ENCODE measurements at regions not wholly inside any gene's neighbourhood (a gene's known extent, or its start where the extent isn't known, plus 50 kb on each side); places are given as distances from the start of the nearest gene placed in this dataset.

DNA sequence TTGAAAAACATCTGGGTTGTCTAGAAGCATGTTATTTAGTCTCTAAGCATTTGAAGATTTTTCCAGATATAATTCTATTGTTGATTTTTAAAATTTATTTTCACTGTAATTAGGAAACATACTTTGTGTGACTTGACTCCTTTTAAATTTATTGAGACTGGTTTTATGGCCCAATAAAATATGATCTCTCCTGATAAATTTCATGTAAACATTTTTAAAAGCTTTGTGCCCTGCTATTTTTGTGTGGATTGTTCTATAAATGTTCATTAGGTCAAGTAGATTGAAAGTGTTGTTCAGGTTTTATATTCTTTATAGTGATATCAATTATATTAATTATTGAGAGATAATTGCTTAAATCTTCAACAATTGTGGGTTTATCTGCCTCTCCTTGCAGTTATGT is 105.4 kb downstream of the RFX6 start:
- no peak for TF ChIP-seq POLR2A (IDR thresholded peaks at IDR 0.05)
- TF ChIP-seq, protein P1, sequence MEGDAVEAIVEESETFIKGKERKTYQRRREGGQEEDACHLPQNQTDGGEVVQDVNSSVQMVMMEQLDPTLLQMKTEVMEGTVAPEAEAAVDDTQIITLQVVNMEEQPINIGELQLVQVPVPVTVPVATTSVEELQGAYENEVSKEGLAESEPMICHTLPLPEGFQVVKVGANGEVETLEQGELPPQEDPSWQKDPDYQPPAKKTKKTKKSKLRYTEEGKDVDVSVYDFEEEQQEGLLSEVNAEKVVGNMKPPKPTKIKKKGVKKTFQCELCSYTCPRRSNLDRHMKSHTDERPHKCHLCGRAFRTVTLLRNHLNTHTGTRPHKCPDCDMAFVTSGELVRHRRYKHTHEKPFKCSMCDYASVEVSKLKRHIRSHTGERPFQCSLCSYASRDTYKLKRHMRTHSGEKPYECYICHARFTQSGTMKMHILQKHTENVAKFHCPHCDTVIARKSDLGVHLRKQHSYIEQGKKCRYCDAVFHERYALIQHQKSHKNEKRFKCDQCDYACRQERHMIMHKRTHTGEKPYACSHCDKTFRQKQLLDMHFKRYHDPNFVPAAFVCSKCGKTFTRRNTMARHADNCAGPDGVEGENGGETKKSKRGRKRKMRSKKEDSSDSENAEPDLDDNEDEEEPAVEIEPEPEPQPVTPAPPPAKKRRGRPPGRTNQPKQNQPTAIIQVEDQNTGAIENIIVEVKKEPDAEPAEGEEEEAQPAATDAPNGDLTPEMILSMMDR (IDR thresholded peaks at IDR 0.05) = no peak
- intact Hi-C loops (cut with DNase I; ENCODE audit: low total_unique reads) = no loop called here
- DNase-seq (ENCODE audit: low spot score in 2 of 2) = no peak
- H3K4me3 ChIP-seq (ENCODE audit: low read depth, poor library complexity, severe bottlenecking) = no peak overlapping the region

DNA sequence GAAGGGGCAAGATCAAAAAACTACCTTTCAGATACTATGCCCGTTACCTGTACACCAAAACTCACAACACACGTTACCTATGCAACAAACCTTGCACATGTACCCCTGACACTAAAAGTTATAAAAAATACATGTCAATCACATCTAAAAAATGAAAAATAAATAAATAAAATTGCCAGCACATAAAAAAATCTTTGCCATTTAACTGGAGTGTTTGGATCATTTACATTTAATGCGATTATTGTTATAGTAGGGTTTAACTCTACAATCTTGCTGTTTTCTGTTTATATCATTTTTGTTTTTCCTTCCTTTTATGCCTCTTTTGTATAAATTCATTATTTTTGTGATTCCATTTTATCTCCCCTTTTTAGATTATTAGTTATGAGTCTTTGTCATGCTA is 106.3 kb downstream of the RFX6 start:
- intact Hi-C loops (cut with DNase I; ENCODE audit: low total_unique reads) = no loop called here
- TF ChIP-seq, protein P1 (IDR thresholded peaks at IDR 0.05) = no peak
- no peak for TF ChIP-seq POLR2A (IDR thresholded peaks at IDR 0.05)
- no peak overlapping the region for H3K4me3 ChIP-seq (ENCODE audit: low read depth, poor library complexity, severe bottlenecking)
- DNase-seq (ENCODE audit: low spot score in 2 of 2) = no peak
- WGBS, 2 donors = 88 to 90% methylated on average over 3 of the region's 3 CpGs

DNA sequence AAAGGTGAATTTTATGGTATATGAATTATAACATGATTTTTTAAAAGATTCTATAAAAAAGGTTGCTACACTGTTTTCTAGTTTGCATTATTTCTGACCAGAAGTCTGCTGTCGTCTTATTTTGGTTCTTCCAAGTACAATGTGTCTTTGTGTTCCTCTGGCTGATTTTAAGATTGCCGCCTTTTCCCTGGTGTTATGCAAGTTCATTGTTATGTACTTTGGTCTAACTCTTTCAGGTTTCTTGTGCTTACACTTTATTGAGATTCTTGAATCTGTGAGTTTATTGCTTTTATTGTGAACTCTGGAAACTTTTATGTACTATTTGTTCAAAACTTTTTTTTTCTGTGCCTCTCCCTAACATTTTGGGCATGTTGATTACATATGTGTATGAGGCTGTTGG is 109.8 kb downstream of the RFX6 start:
- TF ChIP-seq, protein P1 (IDR thresholded peaks at IDR 0.05) = no peak
- TF ChIP-seq POLR2A (IDR thresholded peaks at IDR 0.05) = no peak
- WGBS, 2 donors = 59 to 63% methylated on average over 2 of the region's 2 CpGs
- intact Hi-C loops (cut with DNase I; ENCODE audit: low total_unique reads) = no loop called here
- DNase-seq (ENCODE audit: low spot score in 2 of 2) = no peak
- H3K4me3 ChIP-seq (ENCODE audit: low read depth, poor library complexity, severe bottlenecking) = no peak overlapping the region

DNA sequence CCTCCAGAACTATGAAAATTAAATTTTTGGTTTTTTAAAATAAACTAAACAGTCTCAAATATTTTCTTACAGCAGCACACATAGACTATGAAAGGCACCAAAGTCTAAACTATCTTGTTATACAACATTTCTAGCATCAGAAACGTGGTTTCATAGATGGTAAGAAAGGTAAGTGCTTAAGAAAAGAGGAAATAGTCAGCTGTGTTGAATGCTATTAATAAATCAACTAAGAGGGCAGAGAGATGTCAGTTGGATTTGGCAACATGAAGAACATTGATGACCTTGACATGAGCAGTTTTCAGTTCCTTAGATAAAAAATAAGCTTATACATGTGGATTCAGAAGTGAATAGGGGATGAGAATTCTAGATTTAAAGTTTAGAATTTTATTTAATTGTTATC is 113.6 kb downstream of the RFX6 start:
- no peak overlapping the region for H3K4me3 ChIP-seq (ENCODE audit: low read depth, poor library complexity, severe bottlenecking)
- TF ChIP-seq, protein P1 (IDR thresholded peaks at IDR 0.05) = no peak
- no peak for TF ChIP-seq POLR2A (IDR thresholded peaks at IDR 0.05)
- intact Hi-C loops (cut with DNase I; ENCODE audit: low total_unique reads) = no loop called here
- DNase-seq (ENCODE audit: low spot score in 2 of 2) = no peak
- 42 to 50% methylated on average over 1 of the region's 1 CpG for WGBS, 2 donors

DNA sequence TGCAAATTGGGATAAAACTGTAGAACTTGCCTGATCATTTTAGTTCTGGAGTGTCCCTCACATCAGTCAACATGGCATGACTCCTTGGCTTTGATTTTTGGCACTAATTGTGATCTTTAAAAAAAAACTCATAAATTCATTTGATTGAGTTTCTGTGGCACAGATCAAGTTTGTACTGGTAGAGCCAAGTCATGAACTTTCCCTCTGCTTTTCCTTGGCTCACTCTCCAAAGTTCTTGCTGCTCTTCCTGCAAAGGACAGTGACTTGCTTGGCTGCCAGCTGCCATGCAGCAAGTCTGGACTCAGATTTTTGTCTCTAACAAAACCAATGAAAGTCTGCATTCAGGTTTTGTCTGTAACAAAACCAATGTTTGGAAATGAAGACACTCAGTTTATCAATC is 115.5 kb downstream of the RFX6 start:
- TF ChIP-seq POLR2A (IDR thresholded peaks at IDR 0.05) = no peak
- TF ChIP-seq, protein P1 (IDR thresholded peaks at IDR 0.05) = no peak

DNA sequence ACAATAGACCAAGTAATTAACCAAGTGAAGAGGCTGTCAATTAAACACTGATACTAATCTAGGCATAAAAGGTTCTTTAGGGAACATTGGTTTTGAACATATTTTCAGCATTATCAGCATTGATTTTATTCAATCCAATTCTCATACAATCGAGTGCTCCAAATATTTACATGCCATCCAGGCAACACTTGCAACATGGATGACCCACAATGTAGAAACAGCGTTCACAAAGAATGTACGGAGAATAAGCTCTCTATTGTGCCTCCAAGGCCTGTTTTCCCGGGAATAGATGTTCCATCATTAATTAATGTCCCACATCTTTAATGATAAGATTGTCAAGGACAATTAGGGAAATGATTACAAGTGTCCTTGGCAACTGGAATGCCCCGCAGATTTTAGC is 117.4 kb downstream of the RFX6 start:
- no peak overlapping the region for H3K4me3 ChIP-seq (ENCODE audit: low read depth, poor library complexity, severe bottlenecking)
- DNase-seq (ENCODE audit: low spot score in 2 of 2) = no peak
- intact Hi-C loops (cut with DNase I; ENCODE audit: low total_unique reads) = no loop called here
- TF ChIP-seq, protein P1 (IDR thresholded peaks at IDR 0.05) = no peak
- TF ChIP-seq POLR2A (IDR thresholded peaks at IDR 0.05) = no peak
- 62 to 91% methylated on average over 5 of the region's 5 CpGs for whole genome bisulfite sequencing, 2 donors

More for the DNA sequence above, 115.5 kb downstream of the RFX6 start:
- DNase-seq (ENCODE audit: low spot score in 2 of 2) = no peak
- intact Hi-C loops (cut with DNase I; ENCODE audit: low total_unique reads) = no loop called here
- no peak overlapping the region for H3K4me3 ChIP-seq (ENCODE audit: low read depth, poor library complexity, severe bottlenecking)

Data from lower leg skin (tissue), 4 donors.